ENCODE measurements at regions not wholly inside any gene's neighbourhood (a gene's known extent, or its start where the extent isn't known, plus 50 kb on each side); places are given as distances from the start of the nearest gene placed in this dataset.
A peak's percentile ranks its signal among the peaks of the same experiment; 100 is the strongest.

DNA sequence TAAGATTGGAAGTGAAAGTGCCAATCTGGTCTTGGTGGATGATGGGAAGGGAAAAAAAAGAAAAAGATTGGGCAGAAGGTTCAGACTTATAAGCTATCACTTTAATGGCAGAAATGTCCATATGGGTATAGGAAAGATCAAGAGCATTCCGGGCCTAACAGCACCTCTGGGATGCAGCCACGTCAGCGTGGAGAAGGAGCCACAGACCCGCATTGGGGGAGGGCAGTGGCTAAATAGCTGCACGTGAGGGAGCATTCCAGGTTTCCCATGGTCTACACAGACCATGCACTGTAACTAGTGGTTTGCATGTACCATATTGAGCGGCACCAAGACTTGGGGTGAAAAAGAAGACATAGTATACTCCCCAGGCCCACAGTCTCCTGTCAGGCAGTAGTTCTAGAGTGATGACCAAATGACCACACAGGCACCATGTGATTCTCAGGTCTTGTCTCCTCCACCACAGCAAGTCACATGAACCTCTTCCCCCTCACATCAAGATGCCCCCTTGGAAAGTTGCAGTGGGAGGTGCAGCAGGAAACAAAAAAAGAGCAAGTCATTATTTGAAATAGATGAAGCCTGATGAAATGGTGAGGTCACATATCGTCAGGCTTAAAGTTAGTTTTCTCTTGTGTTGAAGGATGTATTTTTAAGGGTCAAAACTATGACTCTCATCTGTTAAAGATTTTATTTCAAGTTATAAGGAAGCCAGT lies 94.4 kb upstream of the TNFAIP3 start:
- WGBS (ENCODE audit: extremely low coverage, insufficient coverage, low lambda C conversion rate): no CpG with 5 or more reads among the region's 7 CpGs
- H3K4me3 ChIP-seq (ENCODE audit: low read length): no peak overlapping the region
- no peak overlapping the region for H2BK120ac ChIP-seq (ENCODE audit: low read depth, low read length)
- H3K79me2 ChIP-seq (ENCODE audit: control insufficient read depth, insufficient read depth, low read length): no peaks in the 10 kb centered on the region
- H4K8ac ChIP-seq (ENCODE audit: low read depth, low read length): no peak overlapping the region
- no peak overlapping the region for H3K18ac ChIP-seq (ENCODE audit: low read length)
- H4K5ac ChIP-seq (ENCODE audit: low read length): no peak overlapping the region
- no peak overlapping the region for H3K9ac ChIP-seq (ENCODE audit: low read length)
- no peaks in the 10 kb centered on the region for H3K4me1 ChIP-seq (ENCODE audit: control insufficient read depth, low read depth, low read length)
- H2BK5ac ChIP-seq (ENCODE audit: low read length): no peak overlapping the region
- no peak overlapping the region for H3K56ac ChIP-seq (ENCODE audit: low read length)
- H3K27ac ChIP-seq (ENCODE audit: low read depth, low read length): no peak overlapping the region
- no peak for DNase-seq
- no peaks in the 10 kb centered on the region for H3K79me1 ChIP-seq (ENCODE audit: low read length)
- H2BK15ac ChIP-seq (replicated peaks; ENCODE audit: low read depth): no peak overlapping the region
- no peak overlapping the region for H3K4me2 ChIP-seq (ENCODE audit: low read length)
- H3K36me3 ChIP-seq (ENCODE audit: control insufficient read depth, insufficient read depth, low read length): no peaks in the 10 kb centered on the region
- no peaks in the 10 kb centered on the region for H3K27me3 ChIP-seq (ENCODE audit: insufficient read depth, low read length, poor library complexity)
- no peak overlapping the region for H3K4ac ChIP-seq (ENCODE audit: low read depth, low read length)
- no peak overlapping the region for H3K23ac ChIP-seq (ENCODE audit: low read length)
- H2AK5ac ChIP-seq (ENCODE audit: low read length): no peak overlapping the region

DNA sequence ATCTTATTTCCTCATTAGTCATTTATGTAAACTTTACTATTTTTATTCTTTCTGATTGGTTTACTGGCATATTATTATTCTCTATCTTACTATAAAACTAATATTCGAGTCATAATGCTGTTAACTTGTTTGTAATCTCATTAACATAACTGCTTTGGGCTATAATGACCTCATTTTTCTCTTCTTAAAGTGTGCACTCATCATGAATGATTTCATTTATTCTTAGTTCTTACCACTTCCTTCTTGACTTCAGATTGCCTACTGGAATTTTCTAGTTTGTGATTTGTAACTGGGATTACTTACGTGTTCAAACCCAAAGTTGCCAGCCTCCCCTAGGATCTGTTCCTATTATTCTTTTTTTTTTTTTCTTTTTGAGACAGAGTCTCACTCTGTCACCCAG lies 91.8 kb upstream of the TNFAIP3 start:
- no peak overlapping the region for H3K56ac ChIP-seq (ENCODE audit: low read length)
- H4K5ac ChIP-seq (ENCODE audit: low read length): no peak overlapping the region
- H3K4ac ChIP-seq (ENCODE audit: low read depth, low read length): no peak overlapping the region
- H3K79me2 ChIP-seq (ENCODE audit: control insufficient read depth, insufficient read depth, low read length): no peaks in the 10 kb centered on the region
- H3K27me3 ChIP-seq (ENCODE audit: insufficient read depth, low read length, poor library complexity): no peaks in the 10 kb centered on the region
- H4K8ac ChIP-seq (ENCODE audit: low read depth, low read length): no peak overlapping the region
- no peak overlapping the region for H2BK5ac ChIP-seq (ENCODE audit: low read length)
- no peak overlapping the region for H2BK120ac ChIP-seq (ENCODE audit: low read depth, low read length)
- H3K4me1 ChIP-seq (ENCODE audit: control insufficient read depth, low read depth, low read length): no peaks in the 10 kb centered on the region
- no peak overlapping the region for H3K23ac ChIP-seq (ENCODE audit: low read length)
- H2AK5ac ChIP-seq (ENCODE audit: low read length): no peak overlapping the region
- no peaks in the 10 kb centered on the region for H3K36me3 ChIP-seq (ENCODE audit: control insufficient read depth, insufficient read depth, low read length)
- H3K4me3 ChIP-seq (ENCODE audit: low read length): no peak overlapping the region
- no peak overlapping the region for H3K9ac ChIP-seq (ENCODE audit: low read length)
- no peak for DNase-seq
- no peak overlapping the region for H3K4me2 ChIP-seq (ENCODE audit: low read length)
- no peak overlapping the region for H2BK15ac ChIP-seq (replicated peaks; ENCODE audit: low read depth)
- H3K27ac ChIP-seq (ENCODE audit: low read depth, low read length): no peak overlapping the region
- H3K18ac ChIP-seq (ENCODE audit: low read length): no peak overlapping the region
- no peaks in the 10 kb centered on the region for H3K79me1 ChIP-seq (ENCODE audit: low read length)
- no CpG with 5 or more reads among the region's 2 CpGs for WGBS (ENCODE audit: extremely low coverage, insufficient coverage, low lambda C conversion rate)

DNA sequence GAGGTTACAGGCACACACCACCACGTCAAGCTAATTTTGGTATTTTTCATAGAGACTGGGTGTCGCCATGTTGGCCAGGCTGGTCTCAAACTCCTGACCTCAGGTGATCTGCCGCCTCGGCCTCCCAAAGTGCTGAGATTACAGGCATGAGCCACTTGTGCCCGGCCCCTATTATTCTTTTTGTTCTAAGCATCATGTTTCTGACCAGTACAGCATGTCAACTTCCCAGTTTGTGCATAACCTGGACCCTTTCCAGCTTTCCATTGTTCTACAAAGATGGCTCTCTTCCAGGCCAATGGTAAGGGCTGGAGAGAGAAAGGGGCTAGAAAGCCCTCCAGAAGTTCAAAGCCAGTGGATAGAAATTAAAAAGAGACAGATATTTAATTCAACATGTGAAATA lies 91.3 kb upstream of the TNFAIP3 start:
- Histone ChIP-seq H2BK5ac (ENCODE audit: low read length) (no peak overlapping the region), H3K23ac (ENCODE audit: low read length) (no peak overlapping the region), H3K4me1 (ENCODE audit: control insufficient read depth, low read depth, low read length) (no peaks in the 10 kb centered on the region), H3K27ac (ENCODE audit: low read depth, low read length) (no peak overlapping the region), H2AK5ac (ENCODE audit: low read length) (no peak overlapping the region), H2BK120ac (ENCODE audit: low read depth, low read length) (no peak overlapping the region), H3K18ac (ENCODE audit: low read length) (no peak overlapping the region), H3K79me2 (ENCODE audit: control insufficient read depth, insufficient read depth, low read length) (no peaks in the 10 kb centered on the region), H4K8ac (ENCODE audit: low read depth, low read length) (no peak overlapping the region), H3K4me3 (ENCODE audit: low read length) (no peak overlapping the region), H3K4me2 (ENCODE audit: low read length) (no peak overlapping the region), H3K9ac (ENCODE audit: low read length) (no peak overlapping the region), H3K4ac (ENCODE audit: low read depth, low read length) (no peak overlapping the region), H3K56ac (ENCODE audit: low read length) (no peak overlapping the region), H3K79me1 (ENCODE audit: low read length) (no peaks in the 10 kb centered on the region), H2BK15ac (replicated peaks; ENCODE audit: low read depth) (no peak overlapping the region), H4K5ac (ENCODE audit: low read length) (no peak overlapping the region), H3K36me3 (ENCODE audit: control insufficient read depth, insufficient read depth, low read length) (no peaks in the 10 kb centered on the region), H3K27me3 (ENCODE audit: insufficient read depth, low read length, poor library complexity) (no peaks in the 10 kb centered on the region)
- DNase-seq: no peak
- no CpG with 5 or more reads among the region's 5 CpGs for WGBS (ENCODE audit: extremely low coverage, insufficient coverage, low lambda C conversion rate)

DNA sequence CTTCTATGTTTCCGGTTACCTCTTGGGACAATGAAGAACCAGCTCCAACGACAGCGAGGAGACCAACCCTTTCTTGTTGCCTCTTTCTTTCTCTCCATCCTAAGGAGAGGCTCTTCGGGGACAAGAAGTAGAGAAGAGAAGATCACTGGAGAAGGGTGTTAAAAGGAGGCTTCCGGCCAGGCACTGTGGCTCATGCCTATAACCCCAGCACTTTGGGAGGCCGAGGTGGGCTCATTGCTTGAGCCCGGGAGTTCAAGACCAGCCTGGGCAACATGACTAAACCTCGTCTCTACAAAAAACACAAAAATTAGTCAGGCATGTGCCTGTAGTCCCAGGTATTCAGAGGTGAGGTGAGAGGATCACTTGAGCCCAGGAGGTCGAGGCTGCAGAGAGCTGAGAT lies 90.8 kb upstream of the TNFAIP3 start:
- H2BK120ac ChIP-seq (ENCODE audit: low read depth, low read length): no peak overlapping the region
- no peak overlapping the region for H2BK15ac ChIP-seq (replicated peaks; ENCODE audit: low read depth)
- H3K4me3 ChIP-seq (ENCODE audit: low read length): no peak overlapping the region
- no peak overlapping the region for H3K4ac ChIP-seq (ENCODE audit: low read depth, low read length)
- H3K4me2 ChIP-seq (ENCODE audit: low read length): no peak overlapping the region
- no peak for DNase-seq
- no peak overlapping the region for H3K9ac ChIP-seq (ENCODE audit: low read length)
- no peak overlapping the region for H2AK5ac ChIP-seq (ENCODE audit: low read length)
- H3K79me2 ChIP-seq (ENCODE audit: control insufficient read depth, insufficient read depth, low read length): no peaks in the 10 kb centered on the region
- no peaks in the 10 kb centered on the region for H3K27me3 ChIP-seq (ENCODE audit: insufficient read depth, low read length, poor library complexity)
- no peak overlapping the region for H3K23ac ChIP-seq (ENCODE audit: low read length)
- no peak overlapping the region for H4K8ac ChIP-seq (ENCODE audit: low read depth, low read length)
- no peak overlapping the region for H3K27ac ChIP-seq (ENCODE audit: low read depth, low read length)
- H3K36me3 ChIP-seq (ENCODE audit: control insufficient read depth, insufficient read depth, low read length): no peaks in the 10 kb centered on the region
- H3K56ac ChIP-seq (ENCODE audit: low read length): no peak overlapping the region
- H4K5ac ChIP-seq (ENCODE audit: low read length): no peak overlapping the region
- no CpG with 5 or more reads among the region's 9 CpGs for WGBS (ENCODE audit: extremely low coverage, insufficient coverage, low lambda C conversion rate)
- no peak overlapping the region for H2BK5ac ChIP-seq (ENCODE audit: low read length)
- H3K4me1 ChIP-seq (ENCODE audit: control insufficient read depth, low read depth, low read length): no peaks in the 10 kb centered on the region
- no peak overlapping the region for H3K18ac ChIP-seq (ENCODE audit: low read length)
- H3K79me1 ChIP-seq (ENCODE audit: low read length): no peaks in the 10 kb centered on the region

DNA sequence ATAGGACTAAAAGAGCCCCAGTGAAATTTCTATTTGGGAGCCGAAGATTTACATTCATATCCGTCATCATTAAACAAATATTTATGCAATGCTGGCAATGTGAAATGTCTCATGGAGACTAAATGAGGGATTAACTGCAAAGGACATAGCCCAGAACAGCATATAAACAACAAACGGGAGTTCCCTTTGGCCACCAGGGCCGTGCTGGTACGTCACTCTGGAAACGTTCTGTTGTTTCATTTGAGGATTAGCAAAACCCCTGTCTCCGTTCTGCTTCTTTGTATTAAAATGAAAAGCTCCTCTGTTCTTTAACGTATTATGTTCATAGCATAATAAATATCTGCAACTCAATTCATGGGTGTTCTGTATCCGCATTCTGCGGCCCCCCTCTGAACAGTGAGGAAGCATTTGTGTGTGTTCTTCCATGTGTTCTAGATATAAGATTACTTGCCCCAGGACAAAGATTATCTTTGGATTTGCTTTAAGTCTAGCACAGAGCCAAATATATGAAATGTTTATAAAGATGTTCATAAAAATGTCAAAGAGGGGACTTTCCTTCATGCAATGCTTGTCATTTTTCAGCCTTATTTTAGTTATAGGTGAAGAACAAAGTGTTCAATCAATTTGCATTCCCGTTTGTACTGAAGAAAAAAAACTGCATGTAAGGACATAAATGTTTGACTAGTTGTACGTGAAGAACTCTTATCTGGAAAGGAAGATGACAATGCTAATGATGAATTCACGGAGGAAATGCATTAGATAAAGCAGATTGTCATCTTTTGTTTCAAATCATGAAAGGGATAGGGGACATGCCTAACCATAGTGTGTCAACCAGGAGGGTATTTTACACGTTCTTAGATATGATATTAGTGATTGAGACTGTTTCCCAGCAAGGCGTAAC lies 90.0 kb upstream of the TNFAIP3 start:
- Histone ChIP-seq H3K56ac (ENCODE audit: low read length) (no peak overlapping the region), H3K4me2 (ENCODE audit: low read length) (no peak overlapping the region), H3K27ac (ENCODE audit: low read depth, low read length) (no peak overlapping the region), H3K23ac (ENCODE audit: low read length) (no peak overlapping the region), H3K79me2 (ENCODE audit: control insufficient read depth, insufficient read depth, low read length) (no peaks in the 10 kb centered on the region), H3K79me1 (ENCODE audit: low read length) (no peaks in the 10 kb centered on the region), H3K4me1 (ENCODE audit: control insufficient read depth, low read depth, low read length) (no peaks in the 10 kb centered on the region), H2BK15ac (replicated peaks; ENCODE audit: low read depth) (no peak overlapping the region), H2BK5ac (ENCODE audit: low read length) (no peak overlapping the region), H3K27me3 (ENCODE audit: insufficient read depth, low read length, poor library complexity) (no peaks in the 10 kb centered on the region), H2AK5ac (ENCODE audit: low read length) (no peak overlapping the region), H4K5ac (ENCODE audit: low read length) (no peak overlapping the region), H4K8ac (ENCODE audit: low read depth, low read length) (no peak overlapping the region), H3K4me3 (ENCODE audit: low read length) (no peak overlapping the region), H3K4ac (ENCODE audit: low read depth, low read length) (no peak overlapping the region), H2BK120ac (ENCODE audit: low read depth, low read length) (no peak overlapping the region), H3K36me3 (ENCODE audit: control insufficient read depth, insufficient read depth, low read length) (no peaks in the 10 kb centered on the region), H3K9ac (ENCODE audit: low read length) (no peak overlapping the region), H3K18ac (ENCODE audit: low read length) (no peak overlapping the region)
- DNase-seq: peak; percentile 14
- no CpG with 5 or more reads among the region's 15 CpGs for WGBS (ENCODE audit: extremely low coverage, insufficient coverage, low lambda C conversion rate)

All from mesendoderm (in vitro differentiated cells).